GM13977 (cell line): ENCODE measurements at regions not wholly inside any gene's neighbourhood (a gene's known extent, or its start where the extent isn't known, plus 50 kb on each side); places are given as distances from the start of the nearest gene placed in this dataset.
"Not testable (repeated sequence)": the region's sequence is repeated elsewhere in the genome, so short reads cannot be mapped to it uniquely, and the experiment has no call there.

ENCODE experiments used
- DNase-seq: peaks from one replicate; pipeline ENCODE4 v3.0.0; 2012; ENCODE audit warnings: low spot score
- in situ Hi-C: fragments of 300-500 bp; cut with MboI; formaldehyde crosslinking; loops from one replicate; pipeline ENCODE4 v1.12.0; 2022; ENCODE audit warnings: low sequenced_read_pairs, low pct_unique_long_range_greater_than_20kb, mixed read lengths, inconsistent platforms; ENCODE audit not compliant: unreplicated experiment
- TF ChIP-seq, protein P1 (sequence below): IDR thresholded peaks from 2 replicates; pipeline ENCODE4 v1.5.1; 2012; ENCODE audit warnings: mild to moderate bottlenecking, control low read depth; ENCODE audit not compliant: insufficient read depth; ENCODE audit errors: extremely low read depth, missing control alignments

DNA sequence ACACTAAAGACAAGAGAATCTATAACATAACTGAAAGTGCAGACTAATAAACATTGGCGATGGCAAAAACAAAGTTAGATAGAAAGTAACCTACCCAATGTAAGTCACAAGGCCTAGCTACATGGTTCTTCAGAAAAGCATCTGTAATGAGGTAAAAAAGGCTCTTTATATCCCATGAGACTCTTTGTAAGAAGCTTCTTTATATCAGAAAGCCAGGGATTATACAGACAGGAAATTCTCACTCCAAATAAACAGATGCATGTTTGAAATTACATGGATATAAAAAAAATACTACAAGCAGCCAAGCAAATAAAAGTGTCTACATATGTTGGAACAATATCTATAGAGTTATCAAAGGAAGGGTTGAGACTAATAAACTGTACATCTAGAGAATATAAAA lies 284.9 kb upstream of the NRSN1 start:
- in situ Hi-C loops = no loop called here
- no peak for DNase-seq
- TF ChIP-seq, protein P1, sequence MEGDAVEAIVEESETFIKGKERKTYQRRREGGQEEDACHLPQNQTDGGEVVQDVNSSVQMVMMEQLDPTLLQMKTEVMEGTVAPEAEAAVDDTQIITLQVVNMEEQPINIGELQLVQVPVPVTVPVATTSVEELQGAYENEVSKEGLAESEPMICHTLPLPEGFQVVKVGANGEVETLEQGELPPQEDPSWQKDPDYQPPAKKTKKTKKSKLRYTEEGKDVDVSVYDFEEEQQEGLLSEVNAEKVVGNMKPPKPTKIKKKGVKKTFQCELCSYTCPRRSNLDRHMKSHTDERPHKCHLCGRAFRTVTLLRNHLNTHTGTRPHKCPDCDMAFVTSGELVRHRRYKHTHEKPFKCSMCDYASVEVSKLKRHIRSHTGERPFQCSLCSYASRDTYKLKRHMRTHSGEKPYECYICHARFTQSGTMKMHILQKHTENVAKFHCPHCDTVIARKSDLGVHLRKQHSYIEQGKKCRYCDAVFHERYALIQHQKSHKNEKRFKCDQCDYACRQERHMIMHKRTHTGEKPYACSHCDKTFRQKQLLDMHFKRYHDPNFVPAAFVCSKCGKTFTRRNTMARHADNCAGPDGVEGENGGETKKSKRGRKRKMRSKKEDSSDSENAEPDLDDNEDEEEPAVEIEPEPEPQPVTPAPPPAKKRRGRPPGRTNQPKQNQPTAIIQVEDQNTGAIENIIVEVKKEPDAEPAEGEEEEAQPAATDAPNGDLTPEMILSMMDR = no peak

- no peak for DNase-seq
- in situ Hi-C loops = no loop called here
- TF ChIP-seq, protein P1 = no peak
Observed at GRCh38 chr6:23842760-23843159, 283.3 kb upstream of the NRSN1 start.

DNA sequence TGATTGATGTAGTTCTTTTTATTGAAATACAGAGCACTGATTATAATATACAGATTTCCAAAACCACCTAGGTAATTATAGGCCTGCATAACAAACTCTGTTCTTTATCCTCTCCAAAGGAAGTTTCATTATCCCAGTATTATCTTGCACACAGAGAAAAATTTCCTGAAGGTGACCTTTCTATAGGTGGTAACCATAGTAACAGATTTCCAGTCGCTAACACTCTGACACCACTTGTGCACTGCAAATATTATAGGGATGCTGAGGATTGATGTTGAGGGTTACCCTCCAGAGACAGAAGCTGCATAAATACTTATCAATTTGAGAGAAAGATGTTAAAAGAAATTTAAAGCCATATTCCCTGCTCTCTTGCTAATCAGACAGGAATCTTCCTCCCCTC lies 274.5 kb upstream of the NRSN1 start:
- in situ Hi-C loops = no loop called here
- DNase-seq = no peak
- TF ChIP-seq, protein P1 = no peak

GRCh38 chr6:23853566-23854133 lies 272.4 kb upstream of the NRSN1 start:
- DNase-seq, in situ Hi-C loops: not testable (repeated sequence)

DNA sequence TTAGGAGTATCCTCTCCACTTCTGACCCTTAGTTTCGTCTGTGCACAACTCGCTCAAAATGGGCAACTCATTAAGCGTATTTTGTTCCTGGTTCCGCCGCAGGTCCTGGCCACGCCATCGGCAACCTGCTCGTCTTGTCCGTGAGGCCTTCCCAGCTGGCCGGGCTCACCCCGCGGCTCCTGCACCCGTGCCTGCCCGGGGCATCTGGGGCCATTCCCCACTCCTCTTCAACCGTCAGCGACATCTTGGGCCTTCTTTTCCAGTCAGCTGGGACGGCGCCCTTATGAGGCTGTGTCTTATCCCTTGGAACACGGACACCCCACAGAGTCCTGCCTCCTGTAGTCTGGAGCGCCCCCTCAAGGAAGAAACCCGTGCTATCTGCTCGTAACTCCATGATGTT lies 271.9 kb upstream of the NRSN1 start:
- in situ Hi-C loops, DNase-seq: not testable (repeated sequence)

GRCh38 chr6:23855497-23856116 lies 270.4 kb upstream of the NRSN1 start:
- TF ChIP-seq, protein P1 = no peak
- no peak for DNase-seq
- in situ Hi-C loops = no loop called here

- TF ChIP-seq, protein P1 = no peak
- in situ Hi-C loops = no loop called here
- DNase-seq = no peak
Observed at GRCh38 chr6:23870496-23870895, 255.5 kb upstream of the NRSN1 start.

DNA sequence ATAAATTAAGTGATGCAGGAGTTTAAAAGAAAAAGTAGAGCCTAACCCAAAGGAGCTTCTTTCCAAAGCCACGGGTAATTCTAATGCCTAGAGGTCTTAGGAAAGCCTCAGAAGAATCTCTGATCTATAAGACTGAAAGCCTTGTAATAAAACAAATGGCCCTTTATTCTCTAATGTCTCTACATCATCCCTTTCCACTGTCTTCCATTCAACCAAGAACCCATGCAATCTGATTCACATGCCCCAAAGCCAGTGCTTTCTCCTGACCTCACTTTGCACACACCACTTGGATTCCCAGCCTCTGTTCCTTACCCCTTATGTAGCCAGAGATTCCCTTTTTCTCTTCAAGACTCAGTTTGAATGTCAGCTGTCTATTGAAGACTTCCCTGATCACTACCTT lies 252.9 kb upstream of the NRSN1 start:
- in situ Hi-C loops = no loop called here
- TF ChIP-seq, protein P1 = no peak
- DNase-seq = no peak
